ENCODE measurements at regions not wholly inside any gene's neighbourhood (a gene's known extent, or its start where the extent isn't known, plus 50 kb on each side); places are given as distances from the start of the nearest gene placed in this dataset.

DNA sequence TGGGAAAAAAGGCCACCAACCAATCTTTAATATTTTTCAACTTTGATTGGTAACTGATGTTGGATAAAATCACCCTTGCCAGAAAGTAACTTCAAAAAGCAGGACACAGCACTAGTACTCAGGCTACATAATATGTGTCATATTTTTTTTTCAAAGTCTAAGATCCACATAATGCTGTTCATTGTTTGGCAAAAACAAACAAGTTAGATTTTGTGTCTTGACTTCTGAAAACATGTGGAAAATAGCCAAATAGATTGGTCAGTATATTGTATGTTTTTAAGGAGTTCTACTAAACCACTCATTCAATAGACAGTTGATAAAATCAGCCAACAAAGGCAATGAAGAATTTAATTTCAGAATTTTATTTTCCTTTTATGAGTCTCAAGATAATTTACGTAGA is 111.7 kb upstream of the CCDC54 start:
- TF ChIP-seq CTCF (IDR thresholded peaks at IDR 0.05): no peak
- TF ChIP-seq POLR2A (IDR thresholded peaks at IDR 0.05): no peak
- no peak for TF ChIP-seq EP300 (IDR thresholded peaks at IDR 0.05)
